HG02571 (cell line): ENCODE measurements at regions not wholly inside any gene's neighbourhood (a gene's known extent, or its start where the extent isn't known, plus 50 kb on each side); places are given as distances from the start of the nearest gene placed in this dataset.
"Not testable (repeated sequence)": the region's sequence is repeated elsewhere in the genome, so short reads cannot be mapped to it uniquely, and the experiment has no call there.

Experiments used
- ATAC-seq: cut with Tn5 transposase; IDR thresholded peaks from one replicate; pipeline ENCODE4 v1.9.1; 2021; ENCODE audit warnings: mild to moderate bottlenecking, moderate library complexity; ENCODE audit not compliant: unreplicated experiment

GRCh38 chr3:116981089-116981488, 271.5 kb downstream of the TUSC7 start:
- no peak for ATAC-seq

- no peak for ATAC-seq
Measured at GRCh38 chr3:116984301-116984700, 274.7 kb downstream of the TUSC7 start.

GRCh38 chr3:116994351-116994879, 284.8 kb downstream of the TUSC7 start:
- no peak for ATAC-seq

GRCh38 chr3:117003501-117003900, 293.9 kb downstream of the TUSC7 start:
- ATAC-seq: no peak

- no peak for ATAC-seq
Measured at GRCh38 chr3:117005274-117005673, 295.7 kb downstream of the TUSC7 start.

- no peak for ATAC-seq
Measured at GRCh38 chr3:117005911-117006522, 296.4 kb downstream of the TUSC7 start.

GRCh38 chr3:117010318-117010717, 300.7 kb downstream of the TUSC7 start:
- no peak for ATAC-seq

- ATAC-seq: no peak
Measured at GRCh38 chr3:117011687-117012250, 302.2 kb downstream of the TUSC7 start.

GRCh38 chr3:117016378-117016777, 306.8 kb downstream of the TUSC7 start:
- ATAC-seq: no peak

- peak; percentile 74 for ATAC-seq
Measured at GRCh38 chr3:117017135-117017894, 307.7 kb downstream of the TUSC7 start.

- ATAC-seq: no peak
Measured at GRCh38 chr3:117018655-117019054, 309.1 kb downstream of the TUSC7 start.

- ATAC-seq: peak; percentile 66
Measured at GRCh38 chr3:117019082-117019713, 309.6 kb downstream of the TUSC7 start.

GRCh38 chr3:117026401-117026800, 316.8 kb downstream of the TUSC7 start:
- ATAC-seq: no peak

GRCh38 chr3:117035745-117036144, 326.2 kb downstream of the TUSC7 start:
- ATAC-seq: no peak

GRCh38 chr3:117036259-117036799, 326.8 kb downstream of the TUSC7 start:
- no peak for ATAC-seq

GRCh38 chr3:117045143-117045542, 335.6 kb downstream of the TUSC7 start:
- ATAC-seq: no peak

GRCh38 chr3:117047951-117048705, 338.5 kb downstream of the TUSC7 start:
- ATAC-seq: no peak

GRCh38 chr3:117052395-117052794, 342.8 kb downstream of the TUSC7 start:
- no peak for ATAC-seq

GRCh38 chr3:117054556-117054955, 345.0 kb downstream of the TUSC7 start:
- no peak for ATAC-seq

- not testable (repeated sequence) for ATAC-seq
Measured at GRCh38 chr3:117056946-117057345, 347.4 kb downstream of the TUSC7 start.
